ENCODE measurements at regions not wholly inside any gene's neighbourhood (a gene's known extent, or its start where the extent isn't known, plus 50 kb on each side); places are given as distances from the start of the nearest gene placed in this dataset.

- peaks cover 0 to 3% (median 0%) of the 10 kb centered on the region in 4 donors for H3K4me1 ChIP-seq
- no peak overlapping the region for H3K4me3 ChIP-seq
- no peaks in the 10 kb centered on the region for H3K36me3 ChIP-seq
- intact Hi-C loops (cut with DNase I; ENCODE audit: low total_unique reads) = no loop called here
- no peaks in the 10 kb centered on the region for H3K27me3 ChIP-seq
- TF ChIP-seq POLR2AphosphoS5 (IDR thresholded peaks at IDR 0.05) (no peak), CTCF (IDR thresholded peaks at IDR 0.05) (no peak), POLR2A (IDR thresholded peaks at IDR 0.05) (no peak), EP300 (IDR thresholded peaks at IDR 0.05) (no peak)
- no peaks in the 10 kb centered on the region for H3K9me3 ChIP-seq
- H3K27ac ChIP-seq = no peak overlapping the region
- WGBS, 5 donors = 78 to 92% (median 86%) methylated on average over 7 of the region's 7 CpGs
- DNase-seq = no peak
These were observed 260.9 kb upstream of the FZD8 start for GRCh38 chr10:35903021-35903420.

- Histone ChIP-seq H3K9me3 (no peaks in the 10 kb centered on the region), H3K36me3 (no peaks in the 10 kb centered on the region), H3K4me3 (no peak overlapping the region), H3K27ac (no peak overlapping the region), H3K4me1 (peaks cover 0 to 3% (median 0%) of the 10 kb centered on the region in 4 donors), H3K27me3 (no peaks in the 10 kb centered on the region)
- intact Hi-C loops (cut with DNase I; ENCODE audit: low total_unique reads) = no loop called here
- TF ChIP-seq POLR2AphosphoS5 (IDR thresholded peaks at IDR 0.05) (no peak), POLR2A (IDR thresholded peaks at IDR 0.05) (no peak), CTCF (IDR thresholded peaks at IDR 0.05) (no peak), EP300 (IDR thresholded peaks at IDR 0.05) (no peak)
- DNase-seq = no peak
- WGBS, 5 donors = 65 to 77% (median 71%) methylated on average over 17 to 18 of the region's 18 CpGs
These were observed 256.8 kb upstream of the FZD8 start for GRCh38 chr10:35898716-35899440.

GRCh38 chr10:35896001-35896400, 253.9 kb upstream of the FZD8 start:
- Histone ChIP-seq H3K9me3 (no peaks in the 10 kb centered on the region), H3K36me3 (no peaks in the 10 kb centered on the region), H3K4me3 (no peak overlapping the region), H3K27me3 (no peaks in the 10 kb centered on the region), H3K27ac (no peak overlapping the region), H3K4me1 (peaks cover 0 to 8% (median 3%) of the 10 kb centered on the region in 4 donors)
- TF ChIP-seq CTCF (IDR thresholded peaks at IDR 0.05) = no peak
- no peak for TF ChIP-seq POLR2AphosphoS5 (IDR thresholded peaks at IDR 0.05)
- TF ChIP-seq EP300 (IDR thresholded peaks at IDR 0.05) = no peak
- no peak for TF ChIP-seq POLR2A (IDR thresholded peaks at IDR 0.05)
- no peak for DNase-seq
- WGBS, 5 donors = 42 to 64% (median 55%) methylated on average over 5 of the region's 5 CpGs
- intact Hi-C loops (cut with DNase I; ENCODE audit: low total_unique reads) = no loop called here

GRCh38 chr10:35895331-35895730, 253.2 kb upstream of the FZD8 start:
- Histone ChIP-seq H3K9me3 (no peaks in the 10 kb centered on the region), H3K4me1 (peaks cover 0 to 14% (median 6%) of the 10 kb centered on the region in 4 donors), H3K4me3 (no peak overlapping the region), H3K27ac (no peak overlapping the region), H3K27me3 (no peaks in the 10 kb centered on the region), H3K36me3 (no peaks in the 10 kb centered on the region)
- TF ChIP-seq POLR2AphosphoS5 (IDR thresholded peaks at IDR 0.05) = no peak
- TF ChIP-seq CTCF (IDR thresholded peaks at IDR 0.05) = no peak
- no peak for TF ChIP-seq EP300 (IDR thresholded peaks at IDR 0.05)
- no peak for TF ChIP-seq POLR2A (IDR thresholded peaks at IDR 0.05)
- WGBS, 5 donors = 71 to 75% (median 74%) methylated on average over 2 of the region's 2 CpGs
- intact Hi-C loops (cut with DNase I; ENCODE audit: low total_unique reads) = no loop called here
- no peak for DNase-seq
